GM12864 (cell line): ENCODE measurements at regions not wholly inside any gene's neighbourhood (a gene's known extent, or its start where the extent isn't known, plus 50 kb on each side); places are given as distances from the start of the nearest gene placed in this dataset.

Experiments used
- DNase-seq: peaks from one replicate; pipeline ENCODE4 v3.0.0-alpha.2; 2011; ENCODE audit warnings: low read depth
- H3K4me3 ChIP-seq: 2 replicates; pipeline ENCODE4 v1.5.1; 2011; ENCODE audit warnings: mild to moderate bottlenecking, low read depth, low read length, control low read depth
- CTCF ChIP-seq: IDR thresholded peaks from 2 replicates; pipeline ENCODE4 v1.5.1; 2011; ENCODE audit warnings: low read depth, mild to moderate bottlenecking, moderate library complexity, low read length, control low read depth, inconsistent platforms; ENCODE audit errors: missing control alignments

- H3K4me3 ChIP-seq = no peak overlapping the region
- DNase-seq = no peak
- no peak for TF ChIP-seq CTCF
Observed at GRCh38 chr2:139867601-139868226, 1087.5 kb upstream of the NXPH2 start.

GRCh38 chr2:139864821-139865302, 1084.7 kb upstream of the NXPH2 start:
- no peak overlapping the region for H3K4me3 ChIP-seq
- no peak for TF ChIP-seq CTCF
- DNase-seq = no peak

GRCh38 chr2:139854769-139855483, 1074.7 kb upstream of the NXPH2 start:
- no peak for TF ChIP-seq CTCF
- no peak for DNase-seq
- no peak overlapping the region for H3K4me3 ChIP-seq

GRCh38 chr2:139850254-139850890, 1070.2 kb upstream of the NXPH2 start:
- no peak overlapping the region for H3K4me3 ChIP-seq
- TF ChIP-seq CTCF = no peak
- no peak for DNase-seq

GRCh38 chr2:139836769-139837168, 1056.6 kb upstream of the NXPH2 start:
- DNase-seq = no peak
- no peak for TF ChIP-seq CTCF
- no peak overlapping the region for H3K4me3 ChIP-seq

GRCh38 chr2:139835101-139835500, 1054.9 kb upstream of the NXPH2 start:
- TF ChIP-seq CTCF = no peak
- no peak for DNase-seq
- H3K4me3 ChIP-seq = no peak overlapping the region
